GM12878 (cell line): ENCODE measurements at regions not wholly inside any gene's neighbourhood (a gene's known extent, or its start where the extent isn't known, plus 50 kb on each side); places are given as distances from the start of the nearest gene placed in this dataset.
"Not testable (repeated sequence)": the region's sequence is repeated elsewhere in the genome, so short reads cannot be mapped to it uniquely, and the experiment has no call there.

Experiments used
- CTCF ChIP-seq, 3 experiments: IDR thresholded peaks in 2 of 3; conservative IDR thresholded peaks in 1 of 3; 2 replicates each; pipeline ENCODE4 v1.5.1; 2011; ENCODE audit warnings: low read depth in 3 of 3, low read length in 3 of 3, mild to moderate bottlenecking in 3 of 3, control low read depth in 2 of 3, moderate library complexity in 2 of 3, inconsistent platforms in 1 of 3, mixed read lengths in 1 of 3; ENCODE audit not compliant: control insufficient read depth in 2 of 3, insufficient read depth in 1 of 3; ENCODE audit errors: extremely low read depth in 1 of 3
- MXI1 ChIP-seq: fragments of 150-350 bp; IDR thresholded peaks from 2 replicates; pipeline ENCODE4 v1.6.1; 2011; ENCODE audit warnings: low read depth, mild to moderate bottlenecking, inconsistent platforms, low read length, improper control_type of control experiment
- PML ChIP-seq: IDR thresholded peaks from 2 replicates; pipeline ENCODE4 v1.6.1; 2012; ENCODE audit warnings: low read length, inconsistent platforms
- SPI1 ChIP-seq: IDR thresholded peaks from 2 replicates; pipeline ENCODE4 v1.6.1; 2011; ENCODE audit warnings: low read depth, mild to moderate bottlenecking, low read length, moderate library complexity, borderline replicate concordance; ENCODE audit not compliant: insufficient read depth

- TF ChIP-seq SPI1; MXI1; PML; CTCF (IDR thresholded peaks at IDR 0.05 in 2 of 3, conservative IDR thresholded peaks at IDR 0.05 in 1 of 3; ENCODE audit: control insufficient read depth in 2 of 3, extremely low read depth in 1 of 3, insufficient read depth in 1 of 3, low read depth in 3 of 3, low read length in 3 of 3): not testable (repeated sequence)
Measured at GRCh38 chr19:34570140-34570539, 88.6 kb downstream of the WTIP start.
